ENCODE measurements at regions not wholly inside any gene's neighbourhood (a gene's known extent, or its start where the extent isn't known, plus 50 kb on each side); places are given as distances from the start of the nearest gene placed in this dataset.
"Not testable (repeated sequence)": the region's sequence is repeated elsewhere in the genome, so short reads cannot be mapped to it uniquely, and the experiment has no call there.

- not testable (repeated sequence) for H3K27me3 ChIP-seq (ENCODE audit: control insufficient read depth in 1 of 2, insufficient read depth in 1 of 2, low read length in 2 of 2); H3K4me3 ChIP-seq (ENCODE audit: insufficient read depth in 1 of 2, low read depth in 1 of 2, low read length in 2 of 2); H3K36me3 ChIP-seq (ENCODE audit: control insufficient read depth in 1 of 2, insufficient read depth in 2 of 2, low read depth in 1 of 2, low read length in 2 of 2); H3K4ac ChIP-seq (ENCODE audit: low read depth in 1 of 2, low read length in 2 of 2); H2AK5ac ChIP-seq (ENCODE audit: low read length, severe bottlenecking); H3K23ac ChIP-seq (ENCODE audit: low read length in 2 of 2); H3K4me1 ChIP-seq (ENCODE audit: control insufficient read depth, insufficient read depth, low read depth, low read length); H3K18ac ChIP-seq (ENCODE audit: low read depth in 1 of 2, low read length in 2 of 2); H2BK5ac ChIP-seq (ENCODE audit: low read depth, low read length, poor library complexity, severe bottlenecking); H2BK15ac ChIP-seq (ENCODE audit: low read depth, poor library complexity, severe bottlenecking); H3K79me1 ChIP-seq (replicated peaks; ENCODE audit: low read length, poor library complexity, severe bottlenecking); DNase-seq; H2AFZ ChIP-seq (ENCODE audit: low read depth, low read length); H2BK12ac ChIP-seq (ENCODE audit: low read length in 2 of 2); H3K27ac ChIP-seq (ENCODE audit: low read length, poor library complexity, severe bottlenecking); H2BK120ac ChIP-seq (ENCODE audit: low read depth, low read length); H3K4me2 ChIP-seq (ENCODE audit: low read length, poor library complexity, severe bottlenecking); H3K9me3 ChIP-seq (ENCODE audit: control insufficient read depth, low read length); H3K14ac ChIP-seq (ENCODE audit: low read length in 2 of 2); H3K9ac ChIP-seq (ENCODE audit: low read length); H4K8ac ChIP-seq (ENCODE audit: low read length); H4K91ac ChIP-seq (ENCODE audit: low read length)
- WGBS, result 94% methylated on average over 2 of the region's 2 CpGs
These were observed 620.0 kb downstream of the PSAT1 start for GRCh38 chr9:78916884-78917283.

GRCh38 chr9:78918976-78919375 lies 622.1 kb downstream of the PSAT1 start:
- no peaks in the 10 kb centered on the region for H3K79me1 ChIP-seq (replicated peaks; ENCODE audit: low read length, poor library complexity, severe bottlenecking)
- H3K4me1 ChIP-seq (ENCODE audit: control insufficient read depth, insufficient read depth, low read depth, low read length), result no peaks in the 10 kb centered on the region
- no peak overlapping the region for H2BK120ac ChIP-seq (ENCODE audit: low read depth, low read length)
- no peak overlapping the region for H3K4me2 ChIP-seq (ENCODE audit: low read length, poor library complexity, severe bottlenecking)
- H3K9me3 ChIP-seq (ENCODE audit: control insufficient read depth, low read length), result peaks cover 5% of the 10 kb centered on the region
- no peak overlapping the region for H3K23ac ChIP-seq (ENCODE audit: low read length in 2 of 2)
- H4K8ac ChIP-seq (ENCODE audit: low read length), result no peak overlapping the region
- H3K9ac ChIP-seq (ENCODE audit: low read length), result no peak overlapping the region
- no peak overlapping the region for H3K18ac ChIP-seq (ENCODE audit: low read depth in 1 of 2, low read length in 2 of 2)
- WGBS, result 61% methylated on average over 3 of the region's 3 CpGs
- no peak overlapping the region for H3K14ac ChIP-seq (ENCODE audit: low read length in 2 of 2)
- H2BK15ac ChIP-seq (ENCODE audit: low read depth, poor library complexity, severe bottlenecking), result no peak overlapping the region
- H3K36me3 ChIP-seq (ENCODE audit: control insufficient read depth in 1 of 2, insufficient read depth in 2 of 2, low read depth in 1 of 2, low read length in 2 of 2), result no peaks in the 10 kb centered on the region
- no peak overlapping the region for H2AK5ac ChIP-seq (ENCODE audit: low read length, severe bottlenecking)
- no peak overlapping the region for H3K4me3 ChIP-seq (ENCODE audit: insufficient read depth in 1 of 2, low read depth in 1 of 2, low read length in 2 of 2)
- no peak overlapping the region for H3K27ac ChIP-seq (ENCODE audit: low read length, poor library complexity, severe bottlenecking)
- no peak for DNase-seq
- H2BK12ac ChIP-seq (ENCODE audit: low read length in 2 of 2), result no peak overlapping the region
- no peak overlapping the region for H2BK5ac ChIP-seq (ENCODE audit: low read depth, low read length, poor library complexity, severe bottlenecking)
- no peak overlapping the region for H2AFZ ChIP-seq (ENCODE audit: low read depth, low read length)
- H3K4ac ChIP-seq (ENCODE audit: low read depth in 1 of 2, low read length in 2 of 2), result no peak overlapping the region
- no peaks in the 10 kb centered on the region for H3K27me3 ChIP-seq (ENCODE audit: control insufficient read depth in 1 of 2, insufficient read depth in 1 of 2, low read length in 2 of 2)
- no peak overlapping the region for H4K91ac ChIP-seq (ENCODE audit: low read length)

GRCh38 chr9:78919701-78920100 lies 622.8 kb downstream of the PSAT1 start:
- H3K18ac ChIP-seq (ENCODE audit: low read depth in 1 of 2, low read length in 2 of 2), result no peak overlapping the region
- WGBS, result 90% methylated on average over 2 of the region's 2 CpGs
- H2BK120ac ChIP-seq (ENCODE audit: low read depth, low read length), result no peak overlapping the region
- no peak overlapping the region for H3K9ac ChIP-seq (ENCODE audit: low read length)
- H3K9me3 ChIP-seq (ENCODE audit: control insufficient read depth, low read length), result peaks cover 5% of the 10 kb centered on the region
- no peaks in the 10 kb centered on the region for H3K36me3 ChIP-seq (ENCODE audit: control insufficient read depth in 1 of 2, insufficient read depth in 2 of 2, low read depth in 1 of 2, low read length in 2 of 2)
- H2BK12ac ChIP-seq (ENCODE audit: low read length in 2 of 2), result no peak overlapping the region
- H4K91ac ChIP-seq (ENCODE audit: low read length), result no peak overlapping the region
- no peak overlapping the region for H3K4ac ChIP-seq (ENCODE audit: low read depth in 1 of 2, low read length in 2 of 2)
- no peak overlapping the region for H3K14ac ChIP-seq (ENCODE audit: low read length in 2 of 2)
- H3K4me1 ChIP-seq (ENCODE audit: control insufficient read depth, insufficient read depth, low read depth, low read length), result no peaks in the 10 kb centered on the region
- no peak overlapping the region for H2AFZ ChIP-seq (ENCODE audit: low read depth, low read length)
- H2AK5ac ChIP-seq (ENCODE audit: low read length, severe bottlenecking), result no peak overlapping the region
- no peak overlapping the region for H3K27ac ChIP-seq (ENCODE audit: low read length, poor library complexity, severe bottlenecking)
- no peak overlapping the region for H3K4me3 ChIP-seq (ENCODE audit: insufficient read depth in 1 of 2, low read depth in 1 of 2, low read length in 2 of 2)
- H2BK5ac ChIP-seq (ENCODE audit: low read depth, low read length, poor library complexity, severe bottlenecking), result no peak overlapping the region
- no peak overlapping the region for H3K23ac ChIP-seq (ENCODE audit: low read length in 2 of 2)
- no peaks in the 10 kb centered on the region for H3K27me3 ChIP-seq (ENCODE audit: control insufficient read depth in 1 of 2, insufficient read depth in 1 of 2, low read length in 2 of 2)
- no peak overlapping the region for H2BK15ac ChIP-seq (ENCODE audit: low read depth, poor library complexity, severe bottlenecking)
- no peak overlapping the region for H3K4me2 ChIP-seq (ENCODE audit: low read length, poor library complexity, severe bottlenecking)
- no peak overlapping the region for H4K8ac ChIP-seq (ENCODE audit: low read length)
- DNase-seq, result no peak
- no peaks in the 10 kb centered on the region for H3K79me1 ChIP-seq (replicated peaks; ENCODE audit: low read length, poor library complexity, severe bottlenecking)

- Histone ChIP-seq H2AK5ac (ENCODE audit: low read length, severe bottlenecking) (no peak overlapping the region), H2BK5ac (ENCODE audit: low read depth, low read length, poor library complexity, severe bottlenecking) (no peak overlapping the region), H3K4me3 (ENCODE audit: insufficient read depth in 1 of 2, low read depth in 1 of 2, low read length in 2 of 2) (no peak overlapping the region), H3K27ac (ENCODE audit: low read length, poor library complexity, severe bottlenecking) (no peak overlapping the region), H3K23ac (ENCODE audit: low read length in 2 of 2) (no peak overlapping the region), H3K14ac (ENCODE audit: low read length in 2 of 2) (no peak overlapping the region), H3K4ac (ENCODE audit: low read depth in 1 of 2, low read length in 2 of 2) (no peak overlapping the region), H2BK120ac (ENCODE audit: low read depth, low read length) (no peak overlapping the region), H3K4me2 (ENCODE audit: low read length, poor library complexity, severe bottlenecking) (no peak overlapping the region), H3K79me1 (replicated peaks; ENCODE audit: low read length, poor library complexity, severe bottlenecking) (no peaks in the 10 kb centered on the region), H3K9ac (ENCODE audit: low read length) (no peak overlapping the region), H3K4me1 (ENCODE audit: control insufficient read depth, insufficient read depth, low read depth, low read length) (no peaks in the 10 kb centered on the region), H4K91ac (ENCODE audit: low read length) (no peak overlapping the region), H3K9me3 (ENCODE audit: control insufficient read depth, low read length) (peaks cover 5% of the 10 kb centered on the region), H2BK12ac (ENCODE audit: low read length in 2 of 2) (no peak overlapping the region), H4K8ac (ENCODE audit: low read length) (no peak overlapping the region), H3K36me3 (ENCODE audit: control insufficient read depth in 1 of 2, insufficient read depth in 2 of 2, low read depth in 1 of 2, low read length in 2 of 2) (no peaks in the 10 kb centered on the region), H2BK15ac (ENCODE audit: low read depth, poor library complexity, severe bottlenecking) (no peak overlapping the region), H2AFZ (ENCODE audit: low read depth, low read length) (no peak overlapping the region), H3K18ac (ENCODE audit: low read depth in 1 of 2, low read length in 2 of 2) (no peak overlapping the region), H3K27me3 (ENCODE audit: control insufficient read depth in 1 of 2, insufficient read depth in 1 of 2, low read length in 2 of 2) (no peaks in the 10 kb centered on the region)
- DNase-seq, result no peak
- WGBS, result no CpG with 5 or more reads among the region's 2 CpGs
These were observed 624.4 kb downstream of the PSAT1 start for GRCh38 chr9:78921341-78921740.
